Parathyroid adenoma (tissue), 2 donors: ENCODE measurements at regions not wholly inside any gene's neighbourhood (a gene's known extent, or its start where the extent isn't known, plus 50 kb on each side); places are given as distances from the start of the nearest gene placed in this dataset.
"Not testable (repeated sequence)": the region's sequence is repeated elsewhere in the genome, so short reads cannot be mapped to it uniquely, and the experiment has no call there.

Experiments used
- H2AFZ ChIP-seq: fragments of 300-600 bp; sonication (generic); one replicate; pipeline ENCODE4 v1.7.0; 2017; ENCODE audit warnings: antibody characterized with exemption, mild to moderate bottlenecking
- H3K27ac ChIP-seq: fragments of 300-600 bp; sonication (generic); one replicate; pipeline ENCODE4 v1.7.0; 2017
- H3K27me3 ChIP-seq: fragments of 300-600 bp; sonication (generic); one replicate; pipeline ENCODE4 v1.7.0; 2017; ENCODE audit warnings: low read length; ENCODE audit not compliant: control insufficient read depth, insufficient read depth
- H3K36me3 ChIP-seq: fragments of 300-600 bp; sonication (generic); one replicate; pipeline ENCODE4 v1.7.0; 2017; ENCODE audit warnings: low read length; ENCODE audit not compliant: control insufficient read depth, insufficient read depth
- H3K4me1 ChIP-seq: fragments of 300-600 bp; sonication (generic); one replicate; pipeline ENCODE4 v1.7.0; 2017; ENCODE audit warnings: control low read depth
- H3K4me2 ChIP-seq: fragments of 300-600 bp; sonication (generic); one replicate; pipeline ENCODE4 v1.7.0; 2017; ENCODE audit warnings: low read length
- H3K4me3 ChIP-seq: fragments of 300-600 bp; sonication (generic); one replicate; pipeline ENCODE4 v1.7.0; 2017; ENCODE audit warnings: low read depth, low read length
- H3K79me2 ChIP-seq: fragments of 300-600 bp; sonication (generic); one replicate; pipeline ENCODE4 v1.7.0; 2017; ENCODE audit warnings: control low read depth
- H3K9ac ChIP-seq: fragments of 300-600 bp; sonication (generic); one replicate; pipeline ENCODE4 v1.7.0; 2017; ENCODE audit warnings: mild to moderate bottlenecking
- H3K9me3 ChIP-seq: fragments of 300-600 bp; sonication (generic); one replicate; pipeline ENCODE4 v1.7.0; 2017; ENCODE audit warnings: low read length; ENCODE audit not compliant: control insufficient read depth
- TF ChIP-seq, protein P1 (sequence below): fragments of 300-600 bp; sonication (generic); IDR thresholded peaks from one replicate; pipeline ENCODE4 v1.7.0; 2017; ENCODE audit warnings: antibody characterized with exemption, mild to moderate bottlenecking
- donor health status: primary hyperparathyroidism.

- Histone ChIP-seq H3K4me1 (peaks cover 4% of the 10 kb centered on the region), H3K27me3 (no peaks in the 10 kb centered on the region), H2AFZ (no peak overlapping the region), H3K36me3 (no peaks in the 10 kb centered on the region), H3K27ac (peak overlapping the region; percentile 15), H3K79me2 (no peaks in the 10 kb centered on the region), H3K9ac (no peak overlapping the region), H3K4me2 (peak overlapping the region; percentile 52), H3K9me3 (no peaks in the 10 kb centered on the region), H3K4me3 (no peak overlapping the region)
- TF ChIP-seq, protein P1, sequence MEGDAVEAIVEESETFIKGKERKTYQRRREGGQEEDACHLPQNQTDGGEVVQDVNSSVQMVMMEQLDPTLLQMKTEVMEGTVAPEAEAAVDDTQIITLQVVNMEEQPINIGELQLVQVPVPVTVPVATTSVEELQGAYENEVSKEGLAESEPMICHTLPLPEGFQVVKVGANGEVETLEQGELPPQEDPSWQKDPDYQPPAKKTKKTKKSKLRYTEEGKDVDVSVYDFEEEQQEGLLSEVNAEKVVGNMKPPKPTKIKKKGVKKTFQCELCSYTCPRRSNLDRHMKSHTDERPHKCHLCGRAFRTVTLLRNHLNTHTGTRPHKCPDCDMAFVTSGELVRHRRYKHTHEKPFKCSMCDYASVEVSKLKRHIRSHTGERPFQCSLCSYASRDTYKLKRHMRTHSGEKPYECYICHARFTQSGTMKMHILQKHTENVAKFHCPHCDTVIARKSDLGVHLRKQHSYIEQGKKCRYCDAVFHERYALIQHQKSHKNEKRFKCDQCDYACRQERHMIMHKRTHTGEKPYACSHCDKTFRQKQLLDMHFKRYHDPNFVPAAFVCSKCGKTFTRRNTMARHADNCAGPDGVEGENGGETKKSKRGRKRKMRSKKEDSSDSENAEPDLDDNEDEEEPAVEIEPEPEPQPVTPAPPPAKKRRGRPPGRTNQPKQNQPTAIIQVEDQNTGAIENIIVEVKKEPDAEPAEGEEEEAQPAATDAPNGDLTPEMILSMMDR = no peak
These were observed 59.4 kb upstream of the FMOD start for GRCh38 chr1:203410182-203410900.

GRCh38 chr1:203411431-203411830 is 60.5 kb upstream of the FMOD start:
- not testable (repeated sequence) for H3K4me3 ChIP-seq, H3K9ac ChIP-seq, H3K4me2 ChIP-seq, H3K27ac ChIP-seq, H3K79me2 ChIP-seq, H3K36me3 ChIP-seq, H2AFZ ChIP-seq, H3K9me3 ChIP-seq, H3K27me3 ChIP-seq, H3K4me1 ChIP-seq

GRCh38 chr1:203419558-203419957 is 56.0 kb upstream of the PRELP start:
- Histone ChIP-seq H3K9ac (no peak overlapping the region), H3K4me2 (no peak overlapping the region), H3K27me3 (no peaks in the 10 kb centered on the region), H3K27ac (no peak overlapping the region), H3K9me3 (no peaks in the 10 kb centered on the region), H3K79me2 (no peaks in the 10 kb centered on the region), H3K4me1 (no peaks in the 10 kb centered on the region), H3K36me3 (no peaks in the 10 kb centered on the region), H3K4me3 (no peak overlapping the region), H2AFZ (no peak overlapping the region)
- TF ChIP-seq, protein P1 = no peak

DNA sequence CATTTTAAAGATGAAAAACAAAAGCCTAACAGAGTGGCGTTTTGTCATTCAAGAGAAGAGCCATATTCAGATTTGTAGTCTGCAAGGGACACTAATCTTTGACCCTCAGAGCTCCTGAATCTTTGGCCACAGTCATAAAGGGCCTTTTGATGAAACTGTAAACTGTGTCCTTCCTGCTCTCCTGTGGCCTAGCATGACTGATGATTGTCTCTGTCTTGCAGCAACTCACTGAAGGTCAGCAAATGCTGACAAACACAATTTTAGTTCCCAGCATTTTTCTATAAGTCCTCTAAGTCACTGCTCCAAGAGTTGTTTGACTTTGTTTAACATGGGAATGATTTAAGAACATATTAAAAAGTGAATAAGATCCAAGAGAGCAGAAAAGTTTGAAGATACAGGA is 55.3 kb upstream of the PRELP start:
- H3K9ac ChIP-seq = no peak overlapping the region
- H3K36me3 ChIP-seq = no peaks in the 10 kb centered on the region
- no peak overlapping the region for H3K4me3 ChIP-seq
- H3K4me2 ChIP-seq = no peak overlapping the region
- no peaks in the 10 kb centered on the region for H3K79me2 ChIP-seq
- no peak overlapping the region for H3K27ac ChIP-seq
- H3K9me3 ChIP-seq = no peaks in the 10 kb centered on the region
- TF ChIP-seq, protein P1 = no peak
- H3K27me3 ChIP-seq = no peaks in the 10 kb centered on the region
- no peak overlapping the region for H2AFZ ChIP-seq
- H3K4me1 ChIP-seq = no peaks in the 10 kb centered on the region

DNA sequence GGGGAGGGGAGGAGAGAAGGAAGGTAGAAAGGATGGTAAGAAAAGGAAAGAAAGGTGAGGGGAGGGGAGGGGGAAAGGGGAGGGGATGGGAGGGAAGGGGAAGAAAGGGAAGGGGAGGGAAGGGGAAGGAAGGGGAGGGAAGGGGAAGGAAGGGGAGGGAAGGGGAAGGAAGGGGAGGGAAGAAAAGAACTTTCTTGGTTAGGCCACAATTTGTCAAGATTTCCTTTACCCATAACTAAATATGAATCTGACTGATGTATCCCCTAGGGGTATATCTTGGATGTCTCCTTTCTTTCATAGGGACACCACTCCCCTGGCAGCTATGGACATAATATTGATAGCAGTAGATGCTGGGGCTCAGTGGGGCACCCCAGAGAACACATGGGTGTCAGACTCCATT is 54.4 kb upstream of the PRELP start:
- Histone ChIP-seq H3K27ac (no peak overlapping the region), H3K27me3 (no peaks in the 10 kb centered on the region), H3K9ac (no peak overlapping the region), H3K9me3 (no peaks in the 10 kb centered on the region), H2AFZ (no peak overlapping the region), H3K4me2 (no peak overlapping the region), H3K4me3 (no peak overlapping the region), H3K79me2 (no peaks in the 10 kb centered on the region), H3K36me3 (no peaks in the 10 kb centered on the region), H3K4me1 (no peaks in the 10 kb centered on the region)
- TF ChIP-seq, protein P1 = no peak
